T1000 (cell line): ENCODE measurements at regions not wholly inside any gene's neighbourhood (a gene's known extent, or its start where the extent isn't known, plus 50 kb on each side); places are given as distances from the start of the nearest gene placed in this dataset.
"Not testable (repeated sequence)": the region's sequence is repeated elsewhere in the genome, so short reads cannot be mapped to it uniquely, and the experiment has no call there.

ENCODE experiments used
- DNase-seq: peaks from one replicate; lab custom pipeline; 2025; ENCODE audit warnings: mixed read lengths; lab: John Stamatoyannopoulos, UW

DNA sequence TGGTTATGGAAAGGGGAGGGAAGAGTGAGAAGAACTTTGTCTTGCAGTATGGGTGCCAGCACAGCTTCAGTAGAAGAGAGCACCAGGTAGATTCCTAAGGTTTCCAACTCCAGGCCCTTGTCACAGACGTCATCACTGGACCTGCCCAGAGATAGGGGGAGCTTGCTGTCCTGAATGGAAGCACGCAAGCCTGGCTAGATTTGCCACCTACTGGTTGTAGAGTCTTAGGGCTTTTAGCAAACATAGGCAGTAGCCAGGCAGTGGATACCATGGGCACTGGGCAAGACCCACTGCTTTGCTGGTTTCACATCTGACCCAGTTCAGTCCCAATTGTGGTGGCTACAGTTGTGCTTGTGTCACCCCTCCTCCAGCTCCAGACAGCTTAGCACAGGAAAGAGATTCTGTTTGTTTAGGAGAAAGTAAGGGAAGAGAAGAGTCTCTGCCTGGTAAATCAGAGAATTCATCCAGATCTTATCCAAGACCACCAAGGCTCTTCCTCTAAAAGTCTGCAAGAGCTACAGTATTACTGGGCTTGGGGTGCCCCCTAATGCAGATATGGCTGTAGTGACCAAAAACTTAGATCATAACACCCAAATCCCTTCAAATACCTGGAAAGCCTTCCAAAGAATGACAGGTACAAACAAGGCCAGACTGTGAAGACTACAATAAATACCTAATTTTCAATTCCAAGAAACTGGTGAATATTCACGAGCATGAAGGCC lies 158.9 kb downstream of the HINT1 start:
- DNase-seq: no peak

DNA sequence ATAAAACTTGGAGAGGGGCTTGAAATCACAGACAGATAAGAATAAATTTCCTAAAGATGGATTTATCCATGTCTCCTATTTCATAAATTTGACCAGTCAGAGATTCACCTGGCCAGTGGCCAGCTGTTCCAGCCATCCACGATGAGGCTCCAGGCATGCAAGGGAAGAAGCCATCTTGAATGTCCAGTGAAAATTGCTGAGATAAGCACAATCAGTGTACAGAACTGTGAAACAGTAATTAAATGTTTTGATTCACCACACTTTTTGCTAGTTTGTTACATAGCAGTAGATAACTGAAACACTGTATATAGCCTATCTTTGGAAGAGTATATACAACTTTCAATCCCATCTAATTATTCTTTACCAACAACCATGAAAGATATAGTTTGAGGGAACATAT lies 163.5 kb downstream of the HINT1 start:
- no peak for DNase-seq

DNA sequence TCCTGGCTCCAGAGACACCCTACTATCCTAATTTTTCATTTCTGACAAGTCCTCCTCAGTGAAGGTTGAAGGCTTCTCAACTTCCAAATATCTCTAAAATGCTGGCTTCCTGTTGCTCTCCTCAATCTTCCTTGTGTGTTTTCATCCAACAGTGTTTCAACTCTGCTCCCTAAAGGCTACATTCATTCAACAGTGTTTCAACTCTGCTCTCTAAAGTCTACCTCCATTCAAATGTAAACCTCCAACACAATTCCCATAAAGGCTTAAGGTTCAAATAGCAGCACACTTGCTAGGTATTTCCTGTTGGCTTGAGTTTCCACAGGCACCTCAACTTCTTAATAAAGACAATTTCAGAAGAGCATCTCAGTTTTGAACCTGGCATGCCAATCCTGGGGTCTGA lies 164.8 kb downstream of the HINT1 start:
- DNase-seq: no peak

DNA sequence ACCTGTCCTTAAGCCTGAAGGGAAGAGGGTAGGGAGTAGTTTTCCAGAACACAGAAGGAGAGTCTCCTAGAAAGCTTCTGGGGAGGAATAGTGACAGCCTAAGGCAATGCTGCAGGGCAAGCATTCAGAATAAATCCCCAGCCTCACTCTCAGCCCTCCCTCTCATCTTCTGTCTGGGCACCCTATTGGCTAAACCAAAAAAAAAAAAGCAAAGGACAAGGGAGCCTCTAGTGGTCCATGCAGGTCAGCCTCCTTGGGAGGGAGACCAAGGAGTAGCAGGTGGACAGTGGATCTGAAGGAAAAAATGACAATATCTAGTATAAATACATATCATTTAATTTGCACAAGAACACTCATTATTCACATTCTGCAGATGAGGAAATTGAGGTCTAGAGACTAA lies 168.3 kb downstream of the HINT1 start:
- not testable (repeated sequence) for DNase-seq

DNA sequence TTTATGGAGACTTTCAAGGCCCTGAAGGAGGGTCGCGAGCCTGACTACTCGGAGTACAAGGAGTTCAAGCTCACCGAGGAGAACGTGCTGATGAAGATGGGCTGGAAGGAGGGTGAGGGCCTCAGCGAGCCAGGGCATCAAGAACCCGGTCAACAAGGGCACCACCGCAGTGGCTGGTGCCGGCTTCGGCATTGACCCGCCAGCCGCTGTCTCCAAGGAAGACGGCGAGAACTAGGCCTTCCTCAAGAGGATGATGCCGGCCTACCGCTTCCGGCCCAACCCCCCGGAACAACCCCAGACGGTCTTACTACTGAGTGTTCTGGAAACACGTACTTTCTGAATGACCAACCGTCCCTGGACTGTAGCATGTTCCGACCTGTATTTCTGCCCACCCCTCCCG lies 169.2 kb downstream of the HINT1 start:
- no peak for DNase-seq

DNA sequence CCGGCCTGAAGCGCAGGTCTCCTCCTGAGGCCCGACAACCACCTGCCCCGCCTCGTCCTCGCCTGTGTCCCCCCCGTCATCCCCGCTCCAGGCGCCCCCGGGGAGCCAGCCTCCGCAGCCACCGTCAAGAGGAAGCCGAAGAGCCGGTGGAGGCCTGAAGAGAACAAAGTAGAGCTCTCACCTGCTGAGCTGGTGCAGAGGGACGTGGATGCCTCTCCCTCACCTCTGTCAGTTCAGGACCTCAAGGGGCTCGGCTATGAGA lies 169.9 kb downstream of the HINT1 start:
- DNase-seq: no peak

DNA sequence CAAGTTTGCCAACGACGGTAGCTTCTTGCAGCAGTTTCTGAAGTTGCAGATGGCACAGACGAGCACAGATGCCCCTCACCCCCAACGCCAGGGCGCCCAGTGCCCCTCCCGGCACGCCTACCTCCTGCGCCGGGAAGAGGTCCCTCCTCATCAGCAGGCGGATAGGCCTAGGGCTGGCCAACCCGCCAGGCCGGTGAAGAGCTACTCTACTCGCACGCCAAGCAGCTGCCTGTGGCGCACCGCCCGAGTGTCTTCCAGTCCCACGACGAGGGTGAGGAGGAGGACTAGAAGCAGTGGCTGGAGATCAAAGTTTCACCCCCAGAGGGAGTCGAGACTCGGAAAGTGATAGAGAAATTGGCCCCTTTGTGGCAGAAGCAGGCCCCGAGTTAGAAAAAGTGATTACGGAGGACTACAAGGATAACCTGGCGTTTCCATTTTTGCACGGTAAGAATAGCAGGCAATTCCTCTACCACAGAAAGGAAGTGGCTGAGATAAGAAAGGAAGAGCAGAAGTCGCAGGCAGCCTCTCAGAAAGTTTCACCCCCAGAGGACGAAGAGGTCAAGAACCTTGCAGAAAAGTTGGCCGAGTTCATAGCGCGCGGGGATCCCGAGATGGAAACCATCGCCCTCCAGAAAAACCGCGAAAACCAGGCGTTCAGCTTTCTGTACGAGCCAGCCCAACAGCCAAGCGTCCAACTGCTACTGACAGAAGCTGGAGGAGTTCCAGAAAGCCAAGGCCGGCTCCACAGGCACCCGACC lies 170.4 kb downstream of the HINT1 start:
- DNase-seq: no peak

DNA sequence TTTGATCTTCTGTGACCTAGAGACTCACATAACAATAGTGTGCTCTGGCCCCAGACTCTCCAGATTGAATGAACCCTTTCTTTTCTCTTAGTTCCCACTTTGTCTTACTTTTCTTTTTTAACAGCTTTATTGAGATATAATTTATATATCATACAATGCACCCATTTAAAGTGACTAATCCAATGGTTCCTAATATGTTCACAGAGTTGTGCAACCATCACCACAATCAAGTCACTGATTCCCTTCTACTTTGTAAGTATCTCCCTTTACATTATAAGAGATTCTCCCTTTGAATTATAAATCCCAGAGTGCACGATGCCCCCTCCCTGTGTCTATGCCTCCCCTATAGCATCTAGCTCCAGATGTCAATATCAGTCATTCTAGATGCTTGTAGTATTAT lies 172.4 kb downstream of the HINT1 start:
- no peak for DNase-seq

DNA sequence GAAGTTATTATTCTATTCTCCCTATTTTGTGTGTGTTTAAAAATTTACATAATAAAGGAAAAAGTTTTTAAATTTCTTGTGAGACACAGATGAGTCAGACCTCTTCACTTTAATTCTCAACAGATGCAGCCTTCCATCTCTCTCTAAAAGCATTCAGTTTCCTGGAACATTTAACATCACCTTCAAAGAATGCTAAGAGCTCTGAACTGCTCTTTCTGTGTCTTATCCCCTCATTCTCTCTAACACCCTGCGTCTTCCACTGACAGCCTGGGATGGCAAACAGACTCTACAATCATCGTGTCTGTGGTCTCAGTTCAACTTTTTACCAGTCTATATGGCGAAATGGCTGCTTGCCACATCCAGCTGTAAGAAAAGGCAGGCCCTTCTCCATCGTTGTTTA lies 173.0 kb downstream of the HINT1 start:
- DNase-seq: no peak

DNA sequence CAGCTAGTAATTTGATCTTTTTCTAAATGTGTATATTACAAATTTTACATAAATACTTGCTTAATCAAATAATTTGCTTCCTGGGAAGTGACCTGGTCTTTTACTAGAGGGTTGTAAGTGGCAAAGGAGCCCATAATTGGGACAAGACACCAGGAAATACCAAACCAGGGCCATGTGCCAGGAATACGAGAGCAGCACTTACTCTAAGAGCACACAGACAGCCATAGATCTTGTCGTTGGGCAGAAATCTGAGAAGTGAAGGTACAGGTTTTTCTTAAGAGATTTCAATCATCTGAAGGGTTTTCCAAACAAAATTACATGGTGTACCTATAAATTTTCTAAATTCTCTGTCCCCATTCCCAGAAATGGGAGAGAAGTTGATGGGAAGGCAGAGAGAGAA lies 179.3 kb downstream of the HINT1 start:
- DNase-seq: no peak

DNA sequence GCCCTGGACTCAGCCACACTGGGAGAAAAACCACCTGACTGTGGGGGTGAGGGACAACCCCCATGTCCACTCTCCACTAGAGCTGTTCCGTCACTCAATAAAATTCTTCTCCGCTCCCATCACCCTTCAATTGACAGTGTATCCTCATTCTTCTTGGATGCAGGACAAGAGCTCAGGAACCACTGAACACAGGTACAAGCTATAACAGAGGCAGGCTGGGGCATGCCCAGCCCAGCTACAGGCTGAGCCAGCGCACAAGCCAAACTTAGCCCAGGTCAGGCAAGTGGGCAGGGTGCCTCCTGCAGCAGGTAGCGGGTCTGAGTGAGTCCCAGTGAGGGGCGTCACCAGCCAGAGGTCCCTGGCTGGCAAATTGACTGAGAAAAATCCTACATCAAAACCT lies 183.4 kb downstream of the HINT1 start:
- DNase-seq: no peak

DNA sequence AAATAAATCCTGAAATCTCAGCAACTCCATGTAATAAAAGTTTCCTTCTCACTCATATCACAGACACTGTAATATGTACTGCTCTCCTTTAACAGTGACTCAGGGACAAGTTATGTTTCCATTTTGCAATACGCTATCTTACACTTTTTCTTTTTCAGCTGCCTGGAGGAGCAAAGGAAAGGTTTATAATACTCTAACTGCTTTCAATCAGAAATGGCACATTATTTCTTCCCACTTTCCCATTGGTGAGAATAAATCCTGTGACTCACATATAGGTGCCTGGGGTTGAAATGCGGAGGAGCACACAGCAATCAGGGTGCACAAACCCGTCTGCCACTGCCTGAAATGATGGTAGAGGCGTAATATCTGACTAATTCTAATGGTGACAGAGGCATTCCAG lies 186.6 kb downstream of the HINT1 start:
- DNase-seq: no peak

DNA sequence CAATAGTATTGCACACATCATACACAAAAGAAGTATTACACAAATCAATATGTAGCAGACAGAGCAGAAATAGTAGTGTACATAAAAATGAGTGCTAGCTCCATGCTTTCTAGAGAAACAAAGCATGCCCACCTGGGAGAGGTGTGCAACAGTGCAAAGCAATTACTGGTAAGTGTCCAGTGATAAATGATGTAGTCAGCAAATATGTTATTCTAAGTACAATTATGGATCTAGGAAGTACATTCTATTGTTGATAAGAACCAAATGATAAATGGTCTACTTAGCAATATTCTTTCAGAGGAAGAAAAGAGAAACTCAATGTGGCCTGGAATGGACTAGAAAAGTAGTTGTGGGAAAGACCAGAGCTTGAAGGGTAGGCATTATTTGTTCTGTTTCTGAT lies 188.6 kb downstream of the HINT1 start:
- DNase-seq: no peak

DNA sequence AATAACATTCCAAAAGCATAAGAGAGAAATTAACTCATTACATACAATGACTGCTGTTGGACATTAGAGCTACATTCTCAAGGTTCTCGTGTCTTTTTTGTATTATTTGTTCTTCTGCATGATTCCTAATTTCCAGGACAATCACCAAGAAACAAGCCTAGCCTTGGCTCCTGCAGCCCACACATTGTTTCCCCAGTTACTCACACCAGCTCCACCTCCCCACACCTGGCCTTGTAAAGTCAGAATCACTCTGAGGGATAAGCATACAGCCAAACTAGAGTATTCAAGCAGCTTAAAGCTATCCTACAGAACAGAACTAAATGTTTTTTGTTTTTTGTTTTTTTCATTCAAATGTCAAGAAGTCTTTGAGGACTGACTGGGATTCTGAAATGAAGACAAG lies 189.2 kb downstream of the HINT1 start:
- DNase-seq: no peak

DNA sequence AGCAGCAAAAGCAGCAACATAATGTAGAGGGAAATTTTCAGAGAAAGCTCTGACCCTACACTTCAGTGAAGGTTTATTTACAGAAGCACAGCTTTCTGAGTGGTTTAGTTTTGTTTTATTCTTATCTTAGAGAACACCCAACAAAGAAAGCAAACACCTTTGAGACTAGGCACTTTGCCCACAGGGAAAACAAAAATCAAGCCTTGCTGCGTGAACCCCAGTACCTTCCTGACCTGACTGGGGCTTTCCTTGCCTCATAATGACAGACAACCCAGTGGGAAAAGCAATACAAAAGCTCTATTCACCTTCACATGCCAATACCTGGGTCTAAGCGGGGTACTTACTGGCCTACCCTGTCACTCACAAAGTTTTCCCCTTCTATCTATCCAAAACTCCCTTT lies 189.8 kb downstream of the HINT1 start:
- no peak for DNase-seq

DNA sequence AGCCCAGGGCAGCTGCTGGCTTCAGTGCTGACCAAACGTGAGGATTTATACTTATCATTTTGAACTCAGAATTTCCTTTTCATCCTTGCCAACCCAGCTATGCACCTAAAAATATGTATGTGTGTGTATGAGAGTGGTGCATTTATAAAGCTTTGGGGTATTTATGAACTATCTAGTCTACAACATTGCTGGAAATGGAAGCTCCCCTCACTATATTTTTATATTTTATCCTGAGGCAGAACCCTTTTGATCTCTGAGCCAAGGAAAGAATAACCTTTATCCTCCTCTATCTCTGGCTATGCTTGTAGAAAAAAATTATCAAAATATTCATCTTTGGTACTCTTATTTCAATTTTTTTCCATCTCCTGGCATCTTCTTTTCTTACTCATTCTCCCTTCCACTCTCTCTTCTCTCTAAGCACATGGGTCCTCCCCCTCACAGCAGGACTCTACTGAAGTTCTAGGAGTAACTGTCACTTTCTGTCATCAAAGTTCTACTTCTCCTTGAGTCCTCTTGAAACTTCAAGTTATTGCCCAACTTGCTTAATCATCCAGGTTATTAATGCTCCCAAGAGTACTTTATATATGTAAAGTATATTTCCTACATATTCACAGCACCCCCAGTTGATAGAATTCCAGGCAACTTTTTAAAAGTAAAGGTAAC lies 190.9 kb downstream of the HINT1 start:
- DNase-seq: no peak

DNA sequence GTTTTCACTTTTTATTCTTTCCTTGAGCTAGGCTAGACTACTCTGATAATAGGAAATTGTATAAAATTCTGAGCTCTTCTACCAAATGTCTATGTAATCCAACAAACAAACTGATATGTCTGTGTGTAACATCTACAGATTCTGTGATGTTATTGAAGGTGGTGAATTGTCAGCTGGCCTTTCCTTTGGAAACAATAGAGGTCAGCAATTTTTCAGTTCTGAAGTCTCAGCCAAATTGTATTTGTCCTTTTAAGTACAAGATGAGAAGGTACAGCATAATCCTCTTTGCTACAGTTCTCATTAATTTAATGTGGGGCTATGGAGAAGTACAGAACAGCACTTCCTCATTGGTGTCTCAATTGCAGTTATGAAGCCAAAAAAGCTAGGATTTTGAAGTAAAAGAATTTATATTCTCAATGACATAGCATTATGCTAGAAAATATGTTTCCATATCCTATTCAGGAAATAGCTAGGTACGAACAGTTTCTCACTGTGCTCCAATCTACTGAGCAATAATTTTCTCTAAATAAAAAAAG lies 198.0 kb downstream of the HINT1 start:
- DNase-seq: no peak

DNA sequence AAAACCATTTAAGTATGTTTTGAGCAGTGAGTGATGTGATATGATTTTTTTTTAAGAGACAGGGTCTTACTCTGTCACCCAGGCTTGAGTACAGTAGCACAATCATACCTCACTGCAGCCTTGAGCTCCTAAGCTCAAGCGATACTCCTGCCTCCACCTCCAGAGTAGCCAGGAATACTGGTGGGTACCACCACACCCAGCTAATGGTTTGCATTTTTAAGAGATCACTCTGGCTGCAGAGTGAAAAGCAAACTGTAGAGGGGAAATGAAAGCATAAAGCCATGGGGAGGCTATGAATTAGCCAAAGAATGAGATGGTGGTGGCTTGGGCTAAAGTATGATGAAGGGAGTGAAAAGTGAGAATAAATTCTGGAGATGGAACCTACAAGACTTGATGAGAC lies 199.1 kb downstream of the HINT1 start:
- no peak for DNase-seq

DNA sequence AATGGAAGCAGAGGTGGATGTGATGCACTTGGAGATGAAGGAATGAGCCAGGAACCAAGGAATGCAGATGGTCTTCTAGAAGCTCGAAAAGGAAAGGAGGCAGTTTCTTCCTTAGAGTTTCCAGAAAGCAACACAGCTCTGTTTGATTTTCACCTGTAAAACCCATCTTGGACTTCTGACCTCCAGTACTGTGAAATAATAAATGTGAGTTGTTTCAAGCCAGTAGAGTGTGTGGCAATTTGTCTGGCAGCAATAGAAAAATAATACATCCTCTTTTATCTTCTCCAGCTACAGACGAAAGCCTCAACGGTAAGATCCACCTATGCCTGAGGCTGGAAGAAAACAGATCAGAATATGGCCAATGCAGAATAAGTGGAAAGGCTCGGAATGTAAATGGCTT lies 199.7 kb downstream of the HINT1 start:
- DNase-seq: no peak

DNA sequence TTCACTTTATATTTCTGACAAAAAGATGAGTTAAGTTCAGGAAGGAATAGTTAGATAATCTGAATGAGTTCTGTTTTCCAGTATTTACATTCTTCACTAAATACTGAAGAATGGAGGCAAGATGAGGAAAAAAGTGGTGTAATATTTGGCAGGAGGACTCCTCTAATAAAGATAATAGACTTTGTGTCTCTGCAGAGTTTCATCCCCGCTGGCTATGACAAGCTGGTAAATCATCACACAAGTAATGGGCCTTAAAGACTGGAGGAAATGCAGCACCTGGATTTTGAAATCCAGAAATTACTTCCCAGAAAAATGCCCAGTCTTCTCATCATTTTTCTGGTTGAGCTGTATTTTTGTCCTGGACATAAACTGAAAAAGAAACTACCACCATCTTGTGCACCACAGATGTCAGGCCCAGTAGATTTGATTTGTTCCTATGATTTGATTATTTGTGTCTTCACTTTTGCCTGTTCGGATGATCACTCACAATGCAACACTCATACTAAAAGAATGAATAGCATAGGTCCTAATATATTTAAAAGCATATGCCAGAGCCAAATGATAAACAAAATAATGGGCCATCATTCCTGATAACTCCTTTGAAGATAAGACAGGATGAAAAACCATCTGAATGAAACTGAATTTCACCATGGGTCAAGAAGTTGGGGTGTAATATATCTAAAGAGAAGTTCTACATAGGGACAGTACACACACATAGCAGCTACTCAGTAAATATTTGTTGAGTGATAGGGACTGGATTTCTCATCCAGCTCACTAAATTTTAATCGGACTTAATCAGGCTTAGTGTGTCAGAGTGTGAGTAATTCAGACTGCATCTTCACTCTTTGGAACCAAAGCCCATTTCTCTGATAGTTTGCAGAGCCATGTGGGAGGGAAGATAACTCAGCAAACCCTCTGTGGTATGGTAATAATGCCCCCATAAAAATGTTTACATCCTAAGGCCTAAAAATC lies 200.5 kb downstream of the HINT1 start:
- DNase-seq: no peak

DNA sequence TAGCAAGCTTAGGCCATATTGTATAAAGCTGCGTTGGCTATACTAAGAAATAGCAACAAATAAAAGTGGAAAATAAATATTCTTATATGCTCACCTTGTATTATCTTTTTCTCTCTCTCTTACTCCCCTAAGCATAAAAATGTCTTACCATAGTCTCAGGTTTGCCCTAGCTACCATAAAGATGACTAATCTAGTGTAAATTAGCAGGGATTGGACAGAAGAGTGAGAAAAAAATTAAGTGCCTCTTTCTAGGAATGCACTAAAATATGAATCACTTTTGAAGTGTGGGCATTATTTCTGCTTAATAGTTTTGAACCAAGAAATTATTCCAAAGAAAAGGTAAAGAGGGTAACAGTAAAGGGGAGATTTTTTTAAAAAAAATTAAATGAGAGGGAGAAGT lies 201.3 kb downstream of the HINT1 start:
- DNase-seq: no peak

DNA sequence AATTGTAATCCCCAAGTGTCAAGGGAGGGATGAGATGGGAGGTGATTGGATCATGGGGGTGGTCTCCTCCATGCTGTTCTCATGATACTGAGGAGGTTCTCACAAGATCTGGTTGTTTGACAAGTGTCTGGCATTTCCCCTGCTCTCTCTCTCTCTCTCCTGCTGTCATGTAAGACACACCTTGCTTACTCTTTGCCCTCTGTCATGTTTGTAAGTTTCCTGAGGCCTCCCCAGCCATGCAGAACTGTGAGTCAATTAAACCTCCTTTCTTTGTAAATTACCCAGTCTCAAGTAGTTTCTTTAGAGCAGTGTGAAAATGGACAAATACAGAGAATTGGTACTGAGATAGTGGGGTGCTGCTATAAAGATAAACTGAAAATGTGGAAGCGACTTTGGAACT lies 207.9 kb downstream of the HINT1 start:
- DNase-seq: no peak
